CD14-positive monocyte (primary cell): ENCODE measurements at regions not wholly inside any gene's neighbourhood (a gene's known extent, or its start where the extent isn't known, plus 50 kb on each side); places are given as distances from the start of the nearest gene placed in this dataset.

Experiments
- DNase-seq, 3 donors: peaks; one replicate each; pipeline ENCODE4 v3.0.0-alpha.2; 2011 to 2022
- H2AFZ ChIP-seq: 2 replicates; pipeline ENCODE4 v1.6.0; 2012; ENCODE audit warnings: mild to moderate bottlenecking, low read depth, low read length, inconsistent platforms; ENCODE audit not compliant: insufficient read depth, poor library complexity, severe bottlenecking
- H3K27ac ChIP-seq, 2 donors: 1 replicate in 1 of 2; 2 replicates in 1 of 2; pipeline ENCODE4 v1.5.1; 2012 to 2013; ENCODE audit warnings: low read length in 2 of 2, control low read depth in 1 of 2, inconsistent platforms in 1 of 2, low read depth in 1 of 2, mild to moderate bottlenecking in 1 of 2
- H3K27me3 ChIP-seq, 2 donors: one replicate each; pipeline versions ENCODE4 v1.6.0 to v1.6.1; 2011 to 2013; ENCODE audit warnings: low read length in 2 of 2; ENCODE audit not compliant: control insufficient read depth in 2 of 2, insufficient read depth in 2 of 2
- H3K36me3 ChIP-seq, 2 donors: replicated peaks in 1 of 2; 1 replicate in 1 of 2; 2 replicates in 1 of 2; pipeline versions ENCODE4 v1.5.1 to v1.6.1; 2012 to 2013; ENCODE audit warnings: low read length in 2 of 2, control low read depth in 1 of 2, inconsistent platforms in 1 of 2, mild to moderate bottlenecking in 1 of 2; ENCODE audit not compliant: insufficient read depth in 2 of 2, control insufficient read depth in 1 of 2
- H3K4me1 ChIP-seq, 2 donors: 1 replicate in 1 of 2; 2 replicates in 1 of 2; pipeline versions ENCODE4 v1.5.1 to v1.6.1; 2012 to 2013; ENCODE audit warnings: low read length in 2 of 2, control low read depth in 1 of 2, inconsistent platforms in 1 of 2, mild to moderate bottlenecking in 1 of 2, moderate library complexity in 1 of 2; ENCODE audit not compliant: insufficient read depth in 2 of 2, control insufficient read depth in 1 of 2
- H3K4me2 ChIP-seq: replicated peaks from 2 replicates; pipeline ENCODE3; 2012; ENCODE audit warnings: low read length, moderate library complexity, mild to moderate bottlenecking; ENCODE audit not compliant: poor library complexity, severe bottlenecking; ENCODE audit errors: extremely low read depth
- H3K4me3 ChIP-seq, 3 experiments: fragments of 200-600 bp in 1 of 3; sonication (generic) in 1 of 3; replicated peaks in 1 of 3; 1 replicate in 2 of 3; 2 replicates in 1 of 3; pipeline ENCODE4 v1.5.1; 2011 to 2013; ENCODE audit warnings: low read length in 3 of 3, mild to moderate bottlenecking in 3 of 3, control low read depth in 2 of 3, low read depth in 2 of 3, inconsistent platforms in 1 of 3, moderate library complexity in 1 of 3
- H3K79me2 ChIP-seq: 2 replicates; pipeline ENCODE4 v1.6.0; 2012; ENCODE audit warnings: mild to moderate bottlenecking, control low read depth, inconsistent platforms, low read length, moderate library complexity; ENCODE audit not compliant: insufficient read depth
- H3K9ac ChIP-seq: 2 replicates; pipeline ENCODE4 v1.6.0; 2017; ENCODE audit warnings: low read length, mild to moderate bottlenecking; ENCODE audit not compliant: insufficient read depth, poor library complexity, severe bottlenecking
- H3K9me3 ChIP-seq, 2 donors: replicated peaks in 1 of 2; 1 replicate in 1 of 2; 2 replicates in 1 of 2; pipeline versions ENCODE4 v1.5.1 to v1.6.1; 2012 to 2013; ENCODE audit warnings: low read length in 2 of 2, control low read depth in 1 of 2; ENCODE audit not compliant: control insufficient read depth in 1 of 2, insufficient read depth in 1 of 2
- H4K20me1 ChIP-seq: 2 replicates; pipeline ENCODE4 v1.6.0; 2012; ENCODE audit warnings: mild to moderate bottlenecking, low read length, control low read depth, moderate library complexity; ENCODE audit not compliant: insufficient read depth
- H3K27ac Mint-ChIP-seq, 7 donors: one replicate each; pipeline ENCODE4 v1.8.0; 2020; ENCODE audit warnings: mild to moderate bottlenecking in 7 of 7, mixed read lengths in 7 of 7, moderate library complexity in 6 of 7, inconsistent platforms in 2 of 7
- H3K27me3 Mint-ChIP-seq, 3 donors: one replicate each; pipeline ENCODE4 v1.8.0; 2021 to 2022; ENCODE audit warnings: low read depth in 3 of 3, mild to moderate bottlenecking in 3 of 3, mixed read lengths in 3 of 3, moderate library complexity in 3 of 3, inconsistent platforms in 1 of 3
- H3K36me3 Mint-ChIP-seq, 2 donors: one replicate each; pipeline ENCODE4 v1.8.0; 2020; ENCODE audit warnings: mixed read lengths in 2 of 2, inconsistent platforms in 1 of 2, mild to moderate bottlenecking in 1 of 2
- H3K4me1 Mint-ChIP-seq: one replicate; pipeline ENCODE4 v1.8.0; 2020; ENCODE audit warnings: mild to moderate bottlenecking, mixed read lengths
- H3K4me3 Mint-ChIP-seq, 2 donors: one replicate each; pipeline ENCODE4 v1.8.0; 2020; ENCODE audit warnings: mild to moderate bottlenecking in 2 of 2, mixed read lengths in 2 of 2, moderate library complexity in 1 of 2
- H3K9me3 Mint-ChIP-seq, 7 donors: one replicate each; pipeline ENCODE4 v1.8.0; 2020 to 2022; ENCODE audit warnings: mixed read lengths in 7 of 7, mild to moderate bottlenecking in 6 of 7, moderate library complexity in 6 of 7, inconsistent platforms in 2 of 7
- WGBS: methylation state at CpG from one replicate; pipeline ENCODE4 v1.1.5; 2013; ENCODE audit warnings: missing lambda C conversion rate; ENCODE audit not compliant: insufficient coverage; 5-methylcytosine and 5-hydroxymethylcytosine counted together
- intact Hi-C, 2 donors: fragments of 100-400 bp; cut with micrococcal nuclease; formaldehyde crosslinking; loops; one replicate each; pipeline versions ENCODE4 v1.15.0 to v1.15.1; 2023
- TF ChIP-seq, protein P1 (sequence below): fragments of 200-600 bp; IDR thresholded peaks from one replicate; pipeline ENCODE4 v1.8.0; 2022; ENCODE audit warnings: antibody characterized with exemption, mild to moderate bottlenecking

DNA sequence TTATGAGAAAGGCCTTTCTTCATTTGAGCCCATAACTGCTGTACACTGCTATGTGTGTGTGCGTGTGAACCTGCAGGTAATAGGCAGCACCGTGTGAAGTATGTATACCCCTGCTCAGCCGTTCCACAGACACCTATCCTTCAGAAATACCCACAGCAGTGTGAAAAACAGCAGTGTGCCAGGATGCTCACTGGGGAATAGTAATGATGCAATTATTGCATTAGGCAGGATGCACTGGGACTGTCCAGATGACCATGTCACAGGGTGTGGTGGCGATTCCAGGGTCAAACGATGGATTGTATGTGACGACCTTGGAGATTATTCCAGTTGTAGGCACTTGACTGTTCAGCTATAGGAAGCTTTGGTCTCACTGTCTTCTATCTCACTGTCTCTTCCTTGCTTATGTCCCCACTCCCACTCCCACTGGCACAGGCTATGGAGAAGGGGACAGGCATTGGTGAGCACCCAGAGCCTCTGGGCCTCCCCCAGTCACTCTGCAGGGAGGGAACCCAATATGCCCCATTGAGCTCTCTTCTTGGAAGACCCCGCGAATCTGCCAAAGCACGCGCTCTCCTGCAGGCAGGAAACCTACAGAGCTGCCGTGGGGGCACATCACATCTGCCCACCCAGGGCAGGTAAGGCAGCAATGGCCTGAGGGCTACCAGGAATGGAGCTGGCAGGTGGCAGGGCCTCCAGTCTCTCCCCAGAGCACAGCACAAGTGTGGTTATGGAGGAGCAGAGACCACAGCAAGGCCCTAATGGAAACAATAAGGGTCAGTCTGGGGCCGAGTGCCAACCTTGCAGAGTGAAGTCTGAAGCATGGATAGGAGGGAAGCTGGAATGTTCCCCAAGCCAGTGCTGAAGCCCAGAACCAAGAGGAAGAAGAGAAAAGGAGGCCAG, 518.9 kb upstream of the RAB6C start:
- Histone ChIP-seq H4K20me1 (no peaks in the 10 kb centered on the region), H3K27ac (no peak overlapping the region), H3K9me3 (peaks cover 0 to 16% of the 10 kb centered on the region in 2 donors), H2AFZ (no peak overlapping the region), H3K27me3 (no peaks in the 10 kb centered on the region), H3K36me3 (no peaks in the 10 kb centered on the region), H3K4me3 (no peak overlapping the region), H3K4me2 (no peak overlapping the region), H3K79me2 (no peaks in the 10 kb centered on the region), H3K4me1 (no peaks in the 10 kb centered on the region), H3K9ac (no peak overlapping the region)
- Mint-ChIP-seq H3K4me1 (peaks cover 3% of the 10 kb centered on the region), H3K36me3 (no peaks in the 10 kb centered on the region), H3K9me3 (peaks cover 7 to 15% (median 9%) of the 10 kb centered on the region in 7 donors), H3K27ac (no peak overlapping the region), H3K27me3 (peaks cover 0 to 4% (median 0%) of the 10 kb centered on the region in 3 donors), H3K4me3 (no peak overlapping the region)
- intact Hi-C loops, result no loop called here
- 89% methylated on average over 6 of the region's 12 CpGs for WGBS
- DNase-seq, result no peak
- TF ChIP-seq, protein P1, sequence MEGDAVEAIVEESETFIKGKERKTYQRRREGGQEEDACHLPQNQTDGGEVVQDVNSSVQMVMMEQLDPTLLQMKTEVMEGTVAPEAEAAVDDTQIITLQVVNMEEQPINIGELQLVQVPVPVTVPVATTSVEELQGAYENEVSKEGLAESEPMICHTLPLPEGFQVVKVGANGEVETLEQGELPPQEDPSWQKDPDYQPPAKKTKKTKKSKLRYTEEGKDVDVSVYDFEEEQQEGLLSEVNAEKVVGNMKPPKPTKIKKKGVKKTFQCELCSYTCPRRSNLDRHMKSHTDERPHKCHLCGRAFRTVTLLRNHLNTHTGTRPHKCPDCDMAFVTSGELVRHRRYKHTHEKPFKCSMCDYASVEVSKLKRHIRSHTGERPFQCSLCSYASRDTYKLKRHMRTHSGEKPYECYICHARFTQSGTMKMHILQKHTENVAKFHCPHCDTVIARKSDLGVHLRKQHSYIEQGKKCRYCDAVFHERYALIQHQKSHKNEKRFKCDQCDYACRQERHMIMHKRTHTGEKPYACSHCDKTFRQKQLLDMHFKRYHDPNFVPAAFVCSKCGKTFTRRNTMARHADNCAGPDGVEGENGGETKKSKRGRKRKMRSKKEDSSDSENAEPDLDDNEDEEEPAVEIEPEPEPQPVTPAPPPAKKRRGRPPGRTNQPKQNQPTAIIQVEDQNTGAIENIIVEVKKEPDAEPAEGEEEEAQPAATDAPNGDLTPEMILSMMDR, result no peak

DNA sequence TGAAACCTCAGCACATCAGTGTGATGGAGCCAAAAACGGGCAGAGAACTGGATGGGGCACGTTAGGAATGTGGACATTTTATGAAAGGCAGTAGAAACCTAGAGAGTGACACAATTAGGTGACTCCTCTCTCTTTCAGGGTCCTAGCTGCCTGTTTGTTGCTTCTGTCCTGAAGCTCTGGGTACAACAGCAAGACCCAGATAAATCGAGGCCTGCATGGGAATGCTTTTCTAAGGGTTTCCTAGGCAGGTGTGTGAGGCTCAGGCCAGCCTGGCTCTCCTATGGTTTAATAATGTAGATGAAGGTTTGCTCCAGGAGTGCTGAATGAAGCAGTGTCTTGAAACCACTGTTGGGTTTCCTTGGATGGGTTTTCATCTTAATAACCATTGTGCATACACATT, 517.1 kb upstream of the RAB6C start:
- Histone ChIP-seq H3K4me3 (no peak overlapping the region), H4K20me1 (no peaks in the 10 kb centered on the region), H3K9ac (no peak overlapping the region), H2AFZ (no peak overlapping the region), H3K79me2 (no peaks in the 10 kb centered on the region), H3K36me3 (no peaks in the 10 kb centered on the region), H3K4me1 (no peaks in the 10 kb centered on the region), H3K9me3 (peaks cover 0 to 21% of the 10 kb centered on the region in 2 donors), H3K27me3 (no peaks in the 10 kb centered on the region), H3K27ac (no peak overlapping the region), H3K4me2 (no peak overlapping the region)
- H3K9me3 Mint-ChIP-seq, result peaks cover 8 to 20% (median 11%) of the 10 kb centered on the region in 7 donors
- no peaks in the 10 kb centered on the region for H3K36me3 Mint-ChIP-seq
- no peak overlapping the region for H3K27ac Mint-ChIP-seq
- intact Hi-C loops, result no loop called here
- H3K27me3 Mint-ChIP-seq, result peaks cover 0 to 4% (median 0%) of the 10 kb centered on the region in 3 donors
- TF ChIP-seq, protein P1, result no peak
- no peak overlapping the region for H3K4me3 Mint-ChIP-seq
- 62% methylated on average over 2 of the region's 3 CpGs for WGBS
- DNase-seq, result no peak
- H3K4me1 Mint-ChIP-seq, result peaks cover 3% of the 10 kb centered on the region
